ENCODE measurements at regions not wholly inside any gene's neighbourhood (a gene's known extent, or its start where the extent isn't known, plus 50 kb on each side); places are given as distances from the start of the nearest gene placed in this dataset.

DNA sequence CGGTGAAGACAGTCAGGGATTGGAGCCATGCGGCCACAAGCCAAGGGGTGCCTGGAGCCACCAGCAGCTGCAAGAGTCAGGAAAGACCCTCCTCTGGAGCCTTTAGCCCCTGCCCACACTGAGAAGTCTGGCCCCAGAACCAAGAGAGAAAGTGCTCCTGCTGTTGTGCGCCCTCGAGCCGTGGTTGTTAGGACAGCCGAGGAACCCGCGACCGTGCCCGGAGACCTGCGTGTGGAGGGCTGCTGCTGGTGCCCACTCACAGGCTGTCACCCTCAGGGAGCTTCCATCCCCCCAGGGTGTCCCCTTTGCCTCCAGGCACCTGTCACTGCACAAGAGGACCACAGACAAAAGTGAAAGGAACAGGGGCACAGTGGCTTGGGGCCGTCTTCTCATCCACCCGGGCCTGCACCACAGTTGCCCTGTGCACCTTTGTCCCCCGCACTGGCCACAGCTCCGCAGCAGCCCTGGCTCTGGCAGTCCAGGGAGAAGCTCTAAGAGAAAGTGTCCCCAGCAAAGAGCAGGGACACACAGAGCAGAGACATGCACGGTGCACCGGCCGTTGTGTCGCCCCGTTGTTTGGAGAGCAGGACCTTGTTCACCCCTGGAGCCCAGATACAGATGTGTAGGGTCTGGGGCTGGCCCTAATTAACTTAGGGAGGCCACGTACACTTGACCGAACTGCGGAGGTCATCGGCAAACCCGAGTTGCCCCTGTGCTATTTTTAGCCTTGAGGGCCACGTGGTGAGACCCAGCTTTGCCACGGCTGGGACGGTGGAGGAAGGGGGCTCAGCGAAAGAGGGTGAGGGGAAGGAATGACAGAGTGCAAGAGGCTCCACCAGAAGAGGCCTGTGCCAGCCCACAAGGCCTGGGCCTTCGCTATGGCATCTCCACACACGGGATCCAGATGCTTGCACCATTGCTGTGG, 329.2 kb downstream of the C16orf95 start:
- no peak for DNase-seq (ENCODE audit: low read depth in 4 of 4, low spot score in 1 of 4)

DNA sequence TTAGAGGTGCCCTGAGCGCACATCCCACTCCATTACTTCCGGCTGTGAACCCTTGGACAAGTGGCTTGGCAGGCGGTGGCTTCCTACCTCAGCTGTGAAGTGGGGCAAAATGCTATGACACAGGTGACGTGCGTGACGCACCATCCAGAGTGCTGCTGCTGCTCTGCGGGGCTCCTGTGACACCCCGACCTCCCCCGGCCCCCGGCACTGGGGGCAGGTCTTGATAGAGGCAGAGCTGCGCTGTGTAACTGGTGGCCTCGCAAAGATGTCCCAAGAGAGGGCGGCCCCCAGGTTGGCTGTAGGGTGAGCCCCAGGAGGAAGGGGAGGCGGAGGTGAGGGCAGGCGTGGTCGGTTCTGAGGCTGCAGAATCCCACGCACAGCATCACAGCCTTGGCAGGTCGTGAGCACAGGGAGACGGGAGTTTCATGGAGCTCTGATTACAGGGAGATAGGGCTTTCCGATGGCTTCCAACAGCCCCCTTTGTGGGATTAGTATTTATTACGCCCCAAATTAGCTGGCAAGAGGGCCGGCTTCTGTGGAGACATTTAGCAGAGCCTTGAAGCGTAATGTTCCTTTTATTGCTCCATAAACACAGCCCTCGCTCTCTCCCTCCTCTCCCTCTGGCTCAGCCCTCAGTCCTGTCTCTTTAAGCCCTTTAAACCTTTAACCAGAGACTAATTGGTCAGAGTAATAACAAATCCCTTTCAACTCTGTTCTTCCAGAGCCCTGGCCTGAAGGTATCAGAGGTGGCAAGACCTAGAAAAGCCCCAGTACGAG, 328.1 kb downstream of the C16orf95 start:
- no peak for DNase-seq (ENCODE audit: low read depth in 4 of 4, low spot score in 1 of 4)

- no peak for DNase-seq (ENCODE audit: low read depth in 4 of 4, low spot score in 1 of 4)
Observed at GRCh38 chr16:86990451-86990850, 326.7 kb downstream of the C16orf95 start.

DNA sequence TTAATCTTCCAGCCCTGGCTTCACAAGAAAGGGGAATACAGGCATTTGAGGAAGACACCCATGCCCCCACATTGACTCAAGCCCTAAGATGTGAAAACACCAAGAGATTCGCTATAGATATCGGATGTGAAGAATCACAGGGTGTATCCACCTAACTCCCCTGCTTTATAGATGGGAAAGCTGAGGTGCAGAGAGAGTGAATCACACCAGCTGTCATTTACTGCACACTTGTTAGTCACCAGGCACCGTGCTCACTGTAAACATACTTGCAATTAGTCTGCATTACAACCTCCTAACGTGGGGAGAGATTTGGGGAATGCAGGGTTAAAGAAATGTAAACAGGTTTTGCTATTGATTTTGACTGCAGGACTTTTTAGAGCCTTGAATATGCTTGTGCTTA, 325.5 kb downstream of the C16orf95 start:
- no peak for DNase-seq (ENCODE audit: low read depth in 4 of 4, low spot score in 1 of 4)

DNA sequence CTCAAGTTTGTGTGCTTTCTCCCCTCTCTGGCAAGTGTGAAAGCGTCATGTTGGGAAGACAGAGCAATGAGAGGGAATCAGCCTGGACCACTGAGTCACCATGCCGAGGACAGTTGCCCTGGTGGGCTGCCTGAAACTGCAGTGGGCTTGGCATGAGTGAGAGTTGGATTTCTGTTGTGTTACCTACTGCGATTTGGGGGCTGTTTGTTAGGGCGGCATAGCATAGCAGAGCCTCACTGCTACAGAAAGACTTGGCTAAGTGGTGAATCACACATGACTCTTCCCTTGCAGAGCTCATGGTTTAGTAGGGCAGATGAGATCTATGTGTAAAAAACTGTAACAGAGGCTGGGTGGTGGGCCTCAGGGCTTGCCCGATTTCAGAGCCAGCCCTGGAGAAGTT, 324.6 kb downstream of the C16orf95 start:
- DNase-seq (ENCODE audit: low read depth in 4 of 4, low spot score in 1 of 4): no peak

DNA sequence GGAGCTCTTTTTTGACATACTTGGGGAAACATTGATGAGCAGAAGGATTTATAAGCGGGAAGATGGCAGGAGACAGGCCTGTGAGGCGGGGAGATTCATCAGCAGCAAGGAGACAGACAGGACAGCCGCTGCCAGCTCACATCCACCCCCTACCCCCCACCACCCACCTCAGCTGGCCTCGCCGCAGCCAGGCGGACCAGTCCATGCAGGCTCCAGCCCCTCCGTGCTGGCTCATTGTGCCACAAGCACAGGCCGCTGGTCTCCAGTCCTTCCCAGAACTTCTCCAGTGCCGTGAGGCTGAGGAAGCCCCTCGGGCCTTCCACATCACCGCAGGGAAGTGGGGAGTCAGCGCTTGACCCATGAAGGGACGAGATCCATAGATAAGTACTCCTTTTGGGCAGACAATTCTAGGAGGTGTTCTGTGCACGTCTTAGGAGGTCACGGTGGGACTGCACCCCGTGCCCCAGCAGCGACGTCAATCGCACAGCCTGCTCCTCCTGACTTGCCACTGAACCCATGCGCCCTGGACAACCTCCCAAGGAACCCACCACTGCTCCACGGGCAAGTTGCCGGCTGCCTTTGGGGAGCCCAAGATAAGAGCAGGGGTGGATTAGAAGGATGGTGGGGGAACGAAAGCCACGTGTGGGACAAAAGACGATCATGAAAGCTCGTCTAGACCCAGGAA, 323.6 kb downstream of the C16orf95 start:
- DNase-seq (ENCODE audit: low read depth in 4 of 4, low spot score in 1 of 4): no peak

DNA sequence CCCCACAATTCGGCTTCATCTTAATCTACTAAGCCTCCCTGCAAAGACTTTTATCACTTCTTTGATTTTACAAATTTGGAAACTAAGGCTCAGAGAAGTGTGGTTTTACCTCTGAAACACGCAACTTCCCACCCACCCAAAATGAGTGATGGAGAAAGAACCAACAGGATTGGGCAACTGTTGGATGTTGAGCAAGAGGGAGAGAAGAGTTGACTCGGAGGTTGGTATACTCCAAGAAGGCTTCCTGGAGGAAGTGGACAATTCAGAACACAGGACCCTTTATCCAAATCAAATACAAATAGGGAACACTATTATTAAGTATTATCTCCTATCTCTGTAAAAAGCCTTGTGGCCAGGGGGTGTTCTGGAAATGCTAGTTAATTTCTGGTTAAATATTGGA, 323.0 kb downstream of the C16orf95 start:
- no peak for DNase-seq (ENCODE audit: low read depth in 4 of 4, low spot score in 1 of 4)

GRCh38 chr16:86994651-86995171, 322.5 kb downstream of the C16orf95 start:
- DNase-seq (ENCODE audit: low read depth in 4 of 4, low spot score in 1 of 4): no peak

GRCh38 chr16:86995456-86995855, 321.7 kb downstream of the C16orf95 start:
- no peak for DNase-seq (ENCODE audit: low read depth in 4 of 4, low spot score in 1 of 4)

- no peak for DNase-seq (ENCODE audit: low read depth in 4 of 4, low spot score in 1 of 4)
Observed at GRCh38 chr16:86996081-86996480, 321.1 kb downstream of the C16orf95 start.

GRCh38 chr16:86997058-86997457, 320.1 kb downstream of the C16orf95 start:
- no peak for DNase-seq (ENCODE audit: low read depth in 4 of 4, low spot score in 1 of 4)

- no peak for DNase-seq (ENCODE audit: low read depth in 4 of 4, low spot score in 1 of 4)
Observed at GRCh38 chr16:86998196-86999001, 318.8 kb downstream of the C16orf95 start.

DNA sequence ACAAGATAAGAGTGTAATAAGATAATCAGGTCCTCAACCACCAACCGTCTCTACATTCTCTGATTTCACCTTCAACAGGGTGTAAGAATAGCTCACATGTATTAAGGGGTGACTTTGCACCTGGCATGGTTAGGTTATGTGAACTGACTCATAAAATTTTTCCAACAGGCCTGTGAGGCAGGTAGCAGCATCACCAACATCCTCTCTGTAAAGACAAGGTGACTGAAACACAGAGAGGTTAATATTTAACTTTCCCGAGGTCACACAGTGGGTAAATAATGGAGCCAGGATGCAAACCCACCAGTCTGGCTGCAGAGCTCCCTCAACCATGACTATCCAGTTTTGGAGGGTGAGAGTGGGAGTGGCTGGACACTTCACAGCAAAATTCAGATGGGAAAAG, 317.2 kb downstream of the C16orf95 start:
- DNase-seq (ENCODE audit: low read depth in 4 of 4, low spot score in 1 of 4): no peak

DNA sequence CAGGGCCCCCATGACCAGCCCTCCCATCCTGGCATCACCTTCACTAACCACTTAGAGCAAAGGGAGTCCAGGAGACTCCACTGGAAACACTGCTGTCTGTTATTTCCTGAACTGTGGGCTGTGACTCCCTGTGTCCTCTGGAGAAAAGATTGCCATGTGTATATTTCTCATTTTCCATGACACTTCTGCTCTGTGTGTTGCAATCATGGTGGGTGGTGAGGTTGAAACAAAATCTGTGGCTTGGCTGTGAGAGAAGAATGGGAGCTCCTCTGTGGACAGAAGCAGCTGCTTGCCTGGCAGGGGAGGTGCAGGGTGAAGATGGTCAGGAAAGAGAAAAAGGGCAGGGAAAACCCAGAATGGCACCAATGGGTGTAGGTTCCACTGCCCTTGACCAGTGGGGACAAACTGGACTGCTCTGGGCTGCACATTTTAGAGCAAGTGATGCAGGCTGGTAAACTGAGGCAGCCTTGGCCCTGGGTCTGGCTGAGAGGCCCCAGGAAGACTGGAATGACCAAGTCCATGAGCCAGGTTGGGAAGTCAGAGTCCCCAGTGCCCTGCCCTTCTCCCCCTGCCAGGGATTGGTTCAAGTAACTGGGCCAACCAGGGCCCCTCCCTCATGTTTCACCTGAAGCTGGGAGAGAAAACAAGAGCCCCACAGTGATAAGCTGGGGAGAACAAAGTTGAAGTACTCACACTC, 314.3 kb downstream of the C16orf95 start:
- no peak for DNase-seq (ENCODE audit: low read depth in 4 of 4, low spot score in 1 of 4)

GRCh38 chr16:87003414-87003755, 313.8 kb downstream of the C16orf95 start:
- DNase-seq (ENCODE audit: low read depth in 4 of 4, low spot score in 1 of 4): no peak

DNA sequence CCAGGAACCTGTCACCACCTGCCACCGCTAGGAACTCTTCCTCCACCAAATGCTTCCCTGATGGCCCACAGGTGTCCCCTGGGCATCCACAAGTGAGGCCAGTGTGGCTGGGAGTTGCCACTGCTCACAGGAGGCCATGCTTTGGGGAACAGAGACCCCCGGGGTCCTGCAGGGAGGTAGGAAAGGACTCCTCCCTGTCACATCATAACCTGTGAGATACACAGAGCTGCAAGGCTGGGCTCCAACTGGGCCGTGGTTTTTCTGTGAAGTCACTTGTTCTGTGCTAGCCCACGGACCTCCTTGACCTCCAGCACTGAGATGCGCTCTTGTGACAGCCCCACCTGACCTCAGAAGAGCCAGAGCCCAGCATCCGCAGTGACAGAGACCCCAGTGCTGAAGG, 311.2 kb downstream of the C16orf95 start:
- no peak for DNase-seq (ENCODE audit: low read depth in 4 of 4, low spot score in 1 of 4)

GRCh38 chr16:87006789-87007745, 310.1 kb downstream of the C16orf95 start:
- DNase-seq (ENCODE audit: low read depth in 4 of 4, low spot score in 1 of 4): no peak

DNA sequence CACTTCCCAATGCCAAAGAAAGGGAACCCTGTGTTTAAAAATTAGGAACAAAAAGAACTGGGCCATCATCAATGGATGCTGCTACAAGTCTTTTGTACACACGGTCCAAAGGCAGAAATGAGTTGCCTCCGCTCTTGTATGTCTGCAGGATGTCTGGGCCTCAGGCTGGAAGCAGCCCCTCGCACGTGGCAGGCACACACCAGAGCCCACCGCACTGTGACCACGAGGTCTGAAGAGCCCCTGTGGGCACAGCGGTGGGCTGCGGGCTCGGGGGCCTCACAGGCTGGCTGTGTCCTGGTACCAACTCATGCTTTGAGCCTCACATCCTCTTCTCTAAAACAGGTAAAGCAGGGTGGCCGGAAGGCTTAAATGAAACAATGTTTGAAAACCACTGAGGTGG, 309.3 kb downstream of the C16orf95 start:
- no peak for DNase-seq (ENCODE audit: low read depth in 4 of 4, low spot score in 1 of 4)

GRCh38 chr16:87008664-87009063, 308.5 kb downstream of the C16orf95 start:
- no peak for DNase-seq (ENCODE audit: low read depth in 4 of 4, low spot score in 1 of 4)
